ENCODE measurements at regions not wholly inside any gene's neighbourhood (a gene's known extent, or its start where the extent isn't known, plus 50 kb on each side); places are given as distances from the start of the nearest gene placed in this dataset.

GRCh38 chr6:44733126-44733525, 345.6 kb downstream of the CDC5L start:
- Histone ChIP-seq H3K4me3 (ENCODE audit: low read depth in 1 of 2, low read length in 1 of 2) (no peak overlapping the region), H3K4me1 (ENCODE audit: control insufficient read depth in 1 of 2, insufficient read depth in 1 of 2, low read depth in 1 of 2, low read length in 1 of 2) (no peaks in the 10 kb centered on the region), H3K9me3 (no peaks in the 10 kb centered on the region), H3K27me3 (no peaks in the 10 kb centered on the region), H3K27ac (no peak overlapping the region), H3K36me3 (no peaks in the 10 kb centered on the region)
- no peak for TF ChIP-seq CTCF (IDR thresholded peaks at IDR 0.05)

- no peaks in the 10 kb centered on the region for H3K4me1 ChIP-seq (ENCODE audit: control insufficient read depth in 1 of 2, insufficient read depth in 1 of 2, low read depth in 1 of 2, low read length in 1 of 2)
- no peaks in the 10 kb centered on the region for H3K36me3 ChIP-seq
- H3K4me3 ChIP-seq (ENCODE audit: low read depth in 1 of 2, low read length in 1 of 2) = no peak overlapping the region
- no peak overlapping the region for H3K27ac ChIP-seq
- no peaks in the 10 kb centered on the region for H3K27me3 ChIP-seq
- no peak for TF ChIP-seq CTCF (IDR thresholded peaks at IDR 0.05)
- no peaks in the 10 kb centered on the region for H3K9me3 ChIP-seq
Measured at GRCh38 chr6:44733868-44734267, 346.4 kb downstream of the CDC5L start.

- TF ChIP-seq CTCF (IDR thresholded peaks at IDR 0.05) = no peak
- no peaks in the 10 kb centered on the region for H3K27me3 ChIP-seq
- H3K27ac ChIP-seq = no peak overlapping the region
- H3K36me3 ChIP-seq = no peaks in the 10 kb centered on the region
- no peaks in the 10 kb centered on the region for H3K4me1 ChIP-seq (ENCODE audit: control insufficient read depth in 1 of 2, insufficient read depth in 1 of 2, low read depth in 1 of 2, low read length in 1 of 2)
- H3K4me3 ChIP-seq (ENCODE audit: low read depth in 1 of 2, low read length in 1 of 2) = no peak overlapping the region
- H3K9me3 ChIP-seq = no peaks in the 10 kb centered on the region
Measured at GRCh38 chr6:44734886-44735629, 347.6 kb downstream of the CDC5L start.

GRCh38 chr6:44735630-44735963, 348.1 kb downstream of the CDC5L start:
- Histone ChIP-seq H3K27me3 (no peaks in the 10 kb centered on the region), H3K9me3 (no peaks in the 10 kb centered on the region), H3K4me1 (ENCODE audit: control insufficient read depth in 1 of 2, insufficient read depth in 1 of 2, low read depth in 1 of 2, low read length in 1 of 2) (no peaks in the 10 kb centered on the region), H3K4me3 (ENCODE audit: low read depth in 1 of 2, low read length in 1 of 2) (no peak overlapping the region), H3K36me3 (no peaks in the 10 kb centered on the region), H3K27ac (no peak overlapping the region)
- no peak for TF ChIP-seq CTCF (IDR thresholded peaks at IDR 0.05)

GRCh38 chr6:44737341-44737740, 349.8 kb downstream of the CDC5L start:
- H3K36me3 ChIP-seq = no peaks in the 10 kb centered on the region
- TF ChIP-seq CTCF (IDR thresholded peaks at IDR 0.05) = no peak
- H3K27ac ChIP-seq = no peak overlapping the region
- H3K27me3 ChIP-seq = no peaks in the 10 kb centered on the region
- no peaks in the 10 kb centered on the region for H3K4me1 ChIP-seq (ENCODE audit: control insufficient read depth in 1 of 2, insufficient read depth in 1 of 2, low read depth in 1 of 2, low read length in 1 of 2)
- no peak overlapping the region for H3K4me3 ChIP-seq (ENCODE audit: low read depth in 1 of 2, low read length in 1 of 2)
- no peaks in the 10 kb centered on the region for H3K9me3 ChIP-seq
